ENCODE measurements at regions not wholly inside any gene's neighbourhood (a gene's known extent, or its start where the extent isn't known, plus 50 kb on each side); places are given as distances from the start of the nearest gene placed in this dataset.

DNA sequence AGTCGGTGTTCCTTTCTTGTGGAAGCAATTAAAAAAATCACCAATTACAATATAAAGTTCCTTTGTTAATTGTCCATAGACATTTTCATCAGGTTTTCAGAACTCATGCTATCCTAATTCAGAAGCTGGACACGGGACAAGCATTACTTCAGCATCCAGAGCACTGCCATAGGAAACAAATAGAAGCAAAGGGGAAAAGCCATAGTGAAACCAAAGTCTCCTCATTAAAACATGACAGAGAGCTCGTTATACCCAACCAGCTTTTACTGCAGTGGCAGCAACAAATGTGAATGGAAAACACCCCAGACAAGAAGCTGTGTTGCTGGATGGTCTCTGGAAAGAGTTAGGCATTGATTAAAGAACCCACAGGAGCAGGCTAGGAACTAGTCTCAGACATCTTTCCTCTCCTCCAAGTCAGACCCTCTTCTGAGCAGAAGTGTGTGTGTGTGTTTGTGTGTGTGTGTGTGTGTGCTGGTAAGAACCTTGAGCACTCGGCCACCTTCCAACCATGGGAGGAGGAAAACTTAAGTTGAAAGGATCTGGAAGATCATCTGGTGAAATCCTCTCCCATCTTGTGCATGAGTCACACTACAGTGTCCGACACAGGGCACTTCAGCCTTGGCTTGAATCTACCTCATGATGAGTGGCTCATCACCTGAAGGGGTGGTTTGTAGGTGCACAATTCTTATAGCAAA is 162.6 kb upstream of the ADAMTS16 start:
- no peak overlapping the region for H3K4me3 ChIP-seq
- H3K27ac ChIP-seq, result no peak overlapping the region
- H3K9ac ChIP-seq (ENCODE audit: low read depth in 2 of 2, low read length in 2 of 2), result no peak overlapping the region
- no peak for DNase-seq
- H3K36me3 ChIP-seq, result no peaks in the 10 kb centered on the region
- no peaks in the 10 kb centered on the region for H3K9me3 ChIP-seq
- H3K27me3 ChIP-seq, result no peaks in the 10 kb centered on the region
- intact Hi-C loops (cut with DNase I), result no loop called here
- TF ChIP-seq, protein P1, sequence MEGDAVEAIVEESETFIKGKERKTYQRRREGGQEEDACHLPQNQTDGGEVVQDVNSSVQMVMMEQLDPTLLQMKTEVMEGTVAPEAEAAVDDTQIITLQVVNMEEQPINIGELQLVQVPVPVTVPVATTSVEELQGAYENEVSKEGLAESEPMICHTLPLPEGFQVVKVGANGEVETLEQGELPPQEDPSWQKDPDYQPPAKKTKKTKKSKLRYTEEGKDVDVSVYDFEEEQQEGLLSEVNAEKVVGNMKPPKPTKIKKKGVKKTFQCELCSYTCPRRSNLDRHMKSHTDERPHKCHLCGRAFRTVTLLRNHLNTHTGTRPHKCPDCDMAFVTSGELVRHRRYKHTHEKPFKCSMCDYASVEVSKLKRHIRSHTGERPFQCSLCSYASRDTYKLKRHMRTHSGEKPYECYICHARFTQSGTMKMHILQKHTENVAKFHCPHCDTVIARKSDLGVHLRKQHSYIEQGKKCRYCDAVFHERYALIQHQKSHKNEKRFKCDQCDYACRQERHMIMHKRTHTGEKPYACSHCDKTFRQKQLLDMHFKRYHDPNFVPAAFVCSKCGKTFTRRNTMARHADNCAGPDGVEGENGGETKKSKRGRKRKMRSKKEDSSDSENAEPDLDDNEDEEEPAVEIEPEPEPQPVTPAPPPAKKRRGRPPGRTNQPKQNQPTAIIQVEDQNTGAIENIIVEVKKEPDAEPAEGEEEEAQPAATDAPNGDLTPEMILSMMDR (IDR thresholded peaks at IDR 0.05), result no peak
- no peaks in the 10 kb centered on the region for H3K4me1 ChIP-seq

DNA sequence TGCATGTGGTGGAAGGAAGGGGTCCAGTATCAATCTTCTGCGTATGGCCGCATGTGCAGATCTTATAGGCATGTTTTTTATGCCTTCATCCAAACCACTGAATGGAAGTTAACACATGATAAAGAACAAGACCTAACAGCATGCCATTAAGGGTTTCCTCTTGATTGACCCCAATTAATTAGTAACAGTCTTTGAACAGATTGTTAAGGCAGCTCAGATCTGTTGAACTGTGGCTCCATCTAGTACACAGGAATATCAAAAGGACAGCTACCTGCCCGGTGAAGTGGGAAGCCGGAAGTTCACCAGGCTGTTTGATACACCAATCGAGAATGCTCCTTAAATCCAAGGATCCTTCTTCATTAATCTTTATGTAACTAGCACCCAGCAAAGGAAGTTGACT is 159.9 kb upstream of the ADAMTS16 start:
- H3K27ac ChIP-seq, result no peak overlapping the region
- H3K27me3 ChIP-seq, result no peaks in the 10 kb centered on the region
- no peak for DNase-seq
- H3K4me3 ChIP-seq, result no peak overlapping the region
- intact Hi-C loops (cut with DNase I), result no loop called here
- no peaks in the 10 kb centered on the region for H3K4me1 ChIP-seq
- no peak overlapping the region for H3K9ac ChIP-seq (ENCODE audit: low read depth in 2 of 2, low read length in 2 of 2)
- H3K36me3 ChIP-seq, result no peaks in the 10 kb centered on the region
- no peaks in the 10 kb centered on the region for H3K9me3 ChIP-seq
- TF ChIP-seq, protein P1 (IDR thresholded peaks at IDR 0.05), result no peak

DNA sequence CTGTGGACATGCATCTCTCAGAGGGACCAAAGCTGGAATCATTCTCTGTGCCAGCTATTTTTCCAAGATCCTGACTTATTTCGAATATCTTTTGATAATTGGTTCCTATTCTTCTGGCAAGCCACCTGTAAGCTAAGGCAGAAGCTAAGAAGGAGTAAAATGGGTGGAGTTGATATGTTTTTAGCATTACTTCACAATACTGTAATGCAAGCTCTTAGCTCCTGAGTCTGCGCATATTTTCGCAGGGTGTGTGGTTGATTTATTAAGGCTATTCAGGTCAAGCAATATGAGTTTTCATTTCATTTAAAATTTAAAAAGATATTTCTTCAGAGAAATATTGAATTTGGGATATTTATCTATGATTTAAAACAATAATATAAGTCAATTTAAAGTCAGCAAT is 158.5 kb upstream of the ADAMTS16 start:
- no peak overlapping the region for H3K27ac ChIP-seq
- no peaks in the 10 kb centered on the region for H3K9me3 ChIP-seq
- H3K4me1 ChIP-seq, result no peaks in the 10 kb centered on the region
- no peak overlapping the region for H3K4me3 ChIP-seq
- H3K9ac ChIP-seq (ENCODE audit: low read depth in 2 of 2, low read length in 2 of 2), result no peak overlapping the region
- no peak for DNase-seq
- H3K36me3 ChIP-seq, result no peaks in the 10 kb centered on the region
- no peaks in the 10 kb centered on the region for H3K27me3 ChIP-seq
- TF ChIP-seq, protein P1 (IDR thresholded peaks at IDR 0.05), result no peak
- intact Hi-C loops (cut with DNase I), result no loop called here

DNA sequence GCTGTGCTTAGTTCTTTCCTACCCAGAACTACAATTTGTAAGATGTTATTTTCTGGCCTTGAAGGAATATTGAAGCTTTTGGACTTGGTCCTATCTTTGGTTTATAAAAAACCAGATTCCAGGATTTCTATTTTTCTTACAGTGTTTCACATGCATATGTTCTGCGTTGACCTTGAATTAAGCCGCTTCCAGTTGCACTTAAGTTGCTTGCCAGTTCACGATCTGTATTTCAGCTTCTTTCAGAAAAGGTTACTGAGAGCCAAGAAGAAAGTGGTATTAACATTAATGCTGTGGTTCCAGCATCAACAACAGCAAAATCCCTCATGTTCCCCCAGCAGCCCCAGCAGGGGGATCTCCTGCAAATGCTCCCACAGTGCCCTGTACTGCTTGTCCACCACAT is 156.4 kb upstream of the ADAMTS16 start:
- Histone ChIP-seq H3K36me3 (no peaks in the 10 kb centered on the region), H3K9me3 (no peaks in the 10 kb centered on the region), H3K27ac (no peak overlapping the region), H3K4me1 (no peaks in the 10 kb centered on the region), H3K9ac (ENCODE audit: low read depth in 2 of 2, low read length in 2 of 2) (no peak overlapping the region), H3K4me3 (no peak overlapping the region), H3K27me3 (no peaks in the 10 kb centered on the region)
- intact Hi-C loops (cut with DNase I), result no loop called here
- DNase-seq, result no peak
- TF ChIP-seq, protein P1 (IDR thresholded peaks at IDR 0.05), result no peak

DNA sequence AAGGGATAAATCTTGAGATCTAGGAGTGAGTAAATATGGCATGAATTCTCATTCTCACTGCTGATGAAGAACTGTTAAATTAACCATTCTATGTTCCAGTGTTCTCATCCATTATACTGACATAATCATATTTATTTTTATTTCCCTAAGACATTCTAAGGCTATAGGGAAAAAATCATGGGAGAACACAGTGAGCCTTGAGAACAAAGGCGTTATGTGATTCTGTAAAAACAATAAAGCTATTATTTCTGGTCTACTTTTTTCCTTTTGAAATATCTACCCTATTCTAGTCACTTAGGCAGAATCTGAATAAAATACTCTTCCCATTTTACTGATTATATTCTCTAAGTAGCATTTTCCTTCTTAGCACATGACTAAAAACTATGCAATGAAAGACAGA is 155.7 kb upstream of the ADAMTS16 start:
- Histone ChIP-seq H3K9ac (ENCODE audit: low read depth in 2 of 2, low read length in 2 of 2) (no peak overlapping the region), H3K27me3 (no peaks in the 10 kb centered on the region), H3K4me1 (no peaks in the 10 kb centered on the region), H3K9me3 (no peaks in the 10 kb centered on the region), H3K27ac (no peak overlapping the region), H3K36me3 (no peaks in the 10 kb centered on the region), H3K4me3 (no peak overlapping the region)
- DNase-seq, result no peak
- intact Hi-C loops (cut with DNase I), result no loop called here
- TF ChIP-seq, protein P1 (IDR thresholded peaks at IDR 0.05), result no peak

Data from colonic mucosa (tissue), 4 donors.